Left ventricle myocardium superior (tissue), 1 donor: ENCODE measurements at regions not wholly inside any gene's neighbourhood (a gene's known extent, or its start where the extent isn't known, plus 50 kb on each side); places are given as distances from the start of the nearest gene placed in this dataset.
"Not testable (repeated sequence)": the region's sequence is repeated elsewhere in the genome, so short reads cannot be mapped to it uniquely, and the experiment has no call there.

ENCODE experiments used
- ATAC-seq: fragments of 200-7000 bp; cut with Tn5 transposase; one replicate; pipeline ENCODE4 v1.9.1; 2020; ENCODE audit warnings: mild to moderate bottlenecking, moderate library complexity
- DNase-seq: peaks from one replicate; pipeline ENCODE4 v3.0.0-alpha.2; 2020
- intact Hi-C: fragments of 100-400 bp; cut with micrococcal nuclease; formaldehyde crosslinking; loops from one replicate; pipeline ENCODE4 v1.11.0; 2022
- donor health status: DM: no; HTN: yes; CAD: no; lungs with severe emphysema.

DNA sequence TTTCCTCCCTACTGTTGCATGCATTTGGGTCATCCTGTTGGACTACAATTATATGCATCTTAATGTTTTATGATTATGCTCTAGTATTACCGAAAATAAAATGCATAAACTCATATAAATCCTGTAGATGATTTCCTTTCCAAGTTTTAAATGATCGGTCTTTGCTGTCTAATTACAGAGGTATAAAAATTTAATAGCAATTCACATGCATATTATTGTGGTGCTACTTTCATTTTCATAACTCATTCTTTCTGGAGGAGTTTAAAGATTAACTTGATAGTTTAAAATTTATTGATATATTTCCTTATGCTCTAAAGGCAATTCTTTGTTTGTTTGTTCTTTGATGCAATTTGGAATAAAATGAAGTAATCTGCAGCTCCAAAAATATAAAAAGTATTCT lies 1475.1 kb downstream of the MAT2B start:
- ATAC-seq (no peak), DNase-seq (no peak)
- intact Hi-C loops = no loop called here

DNA sequence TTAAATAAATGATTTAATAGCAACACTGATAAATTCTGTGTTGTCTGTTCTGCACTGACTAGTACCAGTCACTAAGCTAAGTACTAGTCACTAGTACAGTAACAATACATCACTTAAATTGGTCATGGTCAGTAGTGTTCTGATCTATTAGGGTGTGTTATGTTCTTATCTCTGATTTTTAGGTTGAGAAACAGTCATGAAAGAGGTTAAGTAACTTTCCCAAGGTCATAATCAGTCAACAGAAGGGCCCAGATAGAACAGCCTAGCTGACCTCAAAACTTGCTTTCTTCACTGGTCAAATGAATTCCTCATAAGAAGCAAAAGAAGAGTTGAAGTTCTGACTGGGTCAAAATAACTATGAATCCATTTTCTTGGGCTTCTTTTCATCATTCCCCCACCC lies 1492.7 kb downstream of the MAT2B start:
- intact Hi-C loops = no loop called here
- DNase-seq (no peak), ATAC-seq (no peak)

DNA sequence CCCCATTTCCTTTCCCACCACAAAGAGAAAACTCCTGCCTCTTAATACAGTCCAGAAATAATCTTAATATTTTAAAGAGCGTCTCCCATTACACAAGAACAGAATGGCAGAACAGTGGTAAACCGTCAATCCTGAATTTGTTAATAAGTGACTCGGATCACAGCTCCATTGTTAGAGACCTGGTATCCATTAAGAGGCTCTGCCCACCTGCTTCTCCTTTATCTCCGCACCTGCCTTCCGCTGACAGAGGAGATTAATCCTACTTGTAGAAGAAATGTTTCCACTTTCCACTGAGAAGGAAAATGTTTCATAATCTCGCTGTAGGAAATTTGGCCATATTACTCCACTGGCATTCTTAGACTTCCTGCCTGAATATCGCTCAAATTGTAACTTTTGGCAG lies 1493.2 kb downstream of the MAT2B start:
- ATAC-seq = no peak
- intact Hi-C loops = no loop called here

DNA sequence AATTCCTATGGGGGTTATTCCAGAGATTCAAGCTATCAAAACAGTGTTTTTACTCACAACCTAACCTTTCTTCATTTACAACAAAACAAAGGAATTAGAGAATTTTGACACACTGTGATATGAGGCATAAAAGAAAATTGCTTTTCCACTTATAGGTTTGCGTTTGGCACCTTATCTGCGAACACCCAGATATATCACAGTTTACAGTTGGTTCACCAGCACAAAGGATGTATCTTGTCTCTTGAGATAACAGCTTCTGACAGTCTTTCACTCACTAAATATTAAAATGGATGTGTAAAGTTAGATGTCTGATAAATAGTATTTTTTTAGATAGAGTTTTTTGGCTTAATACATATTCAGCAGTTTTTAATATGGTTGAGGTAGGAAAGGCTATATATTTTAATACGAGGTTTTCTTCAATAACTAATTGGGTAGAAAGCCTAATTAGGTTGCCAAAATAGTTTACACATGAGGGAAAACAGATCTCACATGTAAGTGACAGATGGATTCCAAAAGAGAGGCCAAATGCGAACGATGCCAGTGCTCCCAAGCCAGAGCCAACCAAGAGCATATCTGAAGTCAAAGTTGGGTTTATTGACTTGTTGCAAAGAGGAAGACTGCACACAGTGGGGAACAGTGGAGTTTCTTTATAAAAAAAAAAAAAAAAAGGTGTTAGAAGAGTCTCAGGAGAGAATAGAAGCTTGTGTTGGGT lies 1495.2 kb downstream of the MAT2B start:
- DNase-seq = no peak
- ATAC-seq = no peak
- intact Hi-C loops = no loop called here

More for the DNA sequence above, 1493.2 kb downstream of the MAT2B start:
- no peak for DNase-seq

DNA sequence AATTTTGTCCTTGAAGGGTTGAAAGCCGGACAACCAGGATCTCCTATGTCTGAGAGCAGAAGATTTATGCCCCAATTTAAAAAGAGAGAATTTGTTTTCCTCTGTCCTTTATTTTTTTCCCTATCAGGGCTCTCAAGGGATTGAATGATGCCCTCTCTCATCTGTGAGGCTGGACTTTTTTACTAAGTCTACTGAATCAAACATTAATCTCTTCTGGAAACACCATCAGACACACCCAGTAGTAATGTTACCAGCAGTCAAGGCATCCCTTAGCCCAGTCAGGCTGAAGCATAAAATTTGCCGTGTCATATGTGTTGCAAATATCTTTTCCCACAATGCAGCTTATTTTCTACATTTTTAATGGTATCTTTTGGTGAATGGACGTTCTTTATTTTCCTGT lies 1497.9 kb downstream of the MAT2B start:
- ATAC-seq (no peak), DNase-seq (no peak)
- intact Hi-C loops = no loop called here

DNA sequence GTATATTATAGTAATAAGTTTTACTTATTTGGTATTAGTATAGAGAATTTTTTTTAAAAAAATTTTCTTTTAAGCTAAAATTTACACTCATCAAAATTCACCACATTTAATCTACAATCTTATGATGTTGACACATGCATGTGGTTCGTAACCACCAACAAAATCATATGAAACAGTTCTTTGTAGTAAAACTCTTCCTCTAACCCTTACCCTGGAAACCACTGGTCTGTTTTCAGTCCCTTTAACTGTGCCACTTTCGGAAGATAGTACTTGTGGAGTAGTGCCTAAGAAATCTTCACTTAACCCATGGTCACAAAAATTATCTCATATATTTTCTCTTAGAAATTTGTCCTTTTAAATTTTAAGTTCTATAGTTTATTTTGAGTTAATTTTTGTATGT lies 1498.8 kb downstream of the MAT2B start:
- ATAC-seq (no peak), DNase-seq (no peak)
- intact Hi-C loops = no loop called here

DNA sequence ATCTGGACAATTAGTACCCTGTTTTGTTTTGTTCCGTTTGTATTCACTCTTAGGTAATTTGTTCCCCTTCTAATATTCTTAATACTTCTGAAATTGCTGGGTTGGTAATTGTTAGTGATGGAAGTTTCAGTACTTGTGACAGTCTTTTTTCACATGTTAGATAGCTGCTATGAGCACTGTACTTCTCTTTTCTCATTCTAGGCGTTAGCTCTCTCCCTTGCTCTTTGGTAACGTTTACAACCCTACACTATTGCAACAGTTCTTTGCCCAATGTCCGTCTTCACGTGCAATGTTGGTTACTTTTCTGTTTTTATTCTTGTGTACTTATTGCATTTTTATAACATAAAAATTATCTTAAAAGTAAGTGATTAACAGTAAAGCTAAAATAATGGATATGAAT lies 1509.0 kb downstream of the MAT2B start:
- intact Hi-C loops = no loop called here
- DNase-seq (no peak), ATAC-seq (no peak)

DNA sequence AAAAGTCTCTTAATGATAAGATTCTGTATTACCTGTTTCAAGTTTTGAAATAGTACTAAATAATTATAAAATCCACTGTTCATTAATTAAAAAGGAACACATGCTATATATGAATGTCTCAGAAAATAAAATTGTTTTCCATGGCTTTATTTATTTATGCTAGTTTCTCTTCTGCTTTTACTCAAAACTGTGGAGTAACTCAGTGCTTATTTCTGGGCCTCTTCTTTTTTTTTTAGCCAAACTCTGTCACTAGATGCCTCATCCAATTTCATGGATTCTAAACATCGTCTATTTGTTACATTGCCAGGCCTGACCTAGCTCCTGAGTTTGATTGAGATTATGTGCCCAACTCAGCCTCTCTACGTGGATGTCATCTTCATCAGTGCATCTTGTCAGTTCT lies 1509.7 kb downstream of the MAT2B start:
- intact Hi-C loops = no loop called here
- ATAC-seq = no peak
- no peak for DNase-seq

DNA sequence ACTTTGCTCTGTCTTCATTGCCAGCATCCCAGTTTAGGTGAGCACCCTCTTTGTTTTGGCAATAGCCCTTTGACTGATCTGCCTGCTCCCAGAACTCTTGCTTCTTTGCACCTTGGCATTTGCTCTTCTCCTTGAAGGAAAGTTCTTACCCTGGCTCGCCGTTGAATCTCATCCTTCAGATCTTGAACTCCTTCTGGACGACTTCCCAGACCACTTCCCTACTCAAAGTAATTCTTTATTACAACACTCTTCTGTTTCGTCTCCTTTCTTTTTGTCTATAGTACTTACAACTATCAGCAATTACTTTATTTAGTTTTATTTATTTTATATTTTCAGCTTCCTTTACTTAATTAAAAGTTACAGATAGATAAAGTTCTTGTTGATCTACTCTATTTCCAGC lies 1510.1 kb downstream of the MAT2B start:
- ATAC-seq (no peak), DNase-seq (no peak)
- intact Hi-C loops = no loop called here

DNA sequence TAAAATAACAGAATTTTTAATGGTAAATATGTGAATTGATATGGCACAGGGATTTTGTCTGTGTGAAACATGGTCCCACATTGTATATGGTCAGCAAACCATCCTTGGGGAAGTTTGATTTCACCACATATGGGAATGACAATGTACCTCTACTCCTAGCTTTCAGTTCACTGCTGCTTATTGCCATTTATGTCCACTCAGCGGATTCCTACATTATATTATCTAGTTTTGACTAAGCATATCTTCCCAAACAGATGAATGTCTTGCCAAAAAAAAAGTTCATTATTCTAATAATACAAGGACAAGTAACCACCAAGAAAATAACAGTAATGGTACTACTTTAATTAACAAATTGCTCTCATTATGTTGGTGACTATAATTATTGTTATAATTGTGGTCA lies 1521.6 kb downstream of the MAT2B start:
- no peak for DNase-seq
- ATAC-seq = no peak
- intact Hi-C loops = no loop called here

DNA sequence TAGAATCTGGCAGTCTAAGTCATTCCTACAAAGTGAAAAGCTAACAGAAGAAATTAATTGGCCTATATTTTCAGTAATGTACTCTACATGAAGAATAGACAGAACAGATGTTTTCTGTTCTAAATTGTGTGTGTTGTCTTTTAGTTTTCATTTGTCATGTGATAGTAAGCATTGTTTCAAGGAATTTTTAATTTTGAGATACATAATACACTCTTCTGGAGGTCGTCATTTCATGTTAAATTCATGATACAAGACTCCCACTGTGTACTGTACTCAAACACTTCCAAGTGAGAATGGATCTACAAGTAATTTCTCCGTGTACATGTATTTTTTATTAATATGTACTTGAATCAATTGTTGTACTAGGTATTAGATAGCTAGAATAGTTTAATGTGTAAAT lies 1522.9 kb downstream of the MAT2B start:
- ATAC-seq (no peak), DNase-seq (no peak)
- intact Hi-C loops = no loop called here

DNA sequence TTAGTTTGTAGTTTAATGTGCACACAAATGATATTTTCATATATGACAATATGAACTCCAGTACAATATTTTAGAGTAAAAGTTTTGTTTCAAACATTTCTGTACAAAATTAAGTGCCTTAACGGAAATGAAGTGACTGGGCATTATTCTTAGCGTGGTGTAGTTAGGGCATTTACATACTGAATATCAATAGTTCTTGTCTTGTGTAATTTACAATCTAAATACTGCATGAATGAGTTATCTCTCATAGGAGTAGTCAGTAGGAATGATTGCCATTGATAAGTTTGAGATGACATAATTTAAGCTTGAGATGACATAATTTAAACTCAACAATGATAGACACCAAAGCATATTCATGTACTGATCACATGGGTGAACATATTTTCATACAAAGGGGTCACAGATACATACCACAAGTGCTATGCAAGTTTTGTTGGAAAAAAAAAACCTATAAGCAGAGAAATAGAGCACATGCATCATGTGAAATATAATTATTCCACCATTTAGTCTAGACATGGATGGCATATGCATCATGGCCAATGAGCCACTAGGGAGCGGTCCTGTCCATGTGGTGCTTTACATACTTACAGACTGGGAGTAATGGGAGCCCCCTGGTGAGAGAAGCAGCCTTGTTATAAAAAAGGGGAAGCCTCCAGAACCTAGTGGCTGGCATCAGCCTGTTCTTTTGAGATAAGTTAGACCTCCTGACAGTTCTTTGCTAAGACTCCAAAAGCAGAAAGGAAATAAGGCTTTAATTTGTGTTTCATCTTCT lies 1523.9 kb downstream of the MAT2B start:
- no peak for ATAC-seq
- no peak for DNase-seq
- intact Hi-C loops = no loop called here

DNA sequence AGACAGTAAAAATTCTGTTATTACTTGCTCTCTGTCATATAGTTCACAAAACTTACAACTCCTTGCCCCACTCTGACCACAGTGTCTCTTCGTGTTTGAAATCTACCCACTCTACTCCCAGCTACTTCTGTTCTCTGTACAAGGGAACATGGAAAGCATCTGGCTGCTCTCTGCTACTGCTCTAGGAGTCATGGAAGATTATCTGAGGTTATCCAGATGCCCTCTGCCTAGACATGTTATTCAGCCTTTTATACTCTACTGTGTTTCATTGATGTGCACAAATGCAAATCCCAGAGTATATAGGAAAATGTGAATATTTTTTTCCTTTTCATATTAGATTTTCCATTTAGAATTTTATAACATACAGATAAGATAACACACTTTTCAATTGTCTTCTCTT lies 1525.6 kb downstream of the MAT2B start:
- ATAC-seq (no peak), DNase-seq (no peak)
- intact Hi-C loops = no loop called here

DNA sequence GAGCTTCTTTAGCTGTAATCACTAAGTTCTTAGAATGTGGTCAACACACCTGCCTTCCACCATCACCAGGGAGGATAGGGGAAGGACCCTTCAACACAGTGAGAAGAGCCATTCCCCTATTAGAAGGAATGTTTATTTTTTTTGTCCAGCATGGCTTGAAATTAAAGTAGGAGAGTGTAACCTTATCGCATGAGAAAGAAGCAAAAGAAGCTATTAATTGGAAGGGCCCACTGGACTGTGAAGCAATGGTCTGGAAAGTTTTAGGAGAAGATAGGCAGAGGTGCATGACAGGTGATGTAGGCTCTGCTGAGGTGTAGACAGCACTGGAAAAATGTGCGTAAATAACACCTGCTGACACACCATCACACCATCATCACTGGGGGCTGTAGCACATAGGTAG lies 1526.0 kb downstream of the MAT2B start:
- DNase-seq = no peak
- intact Hi-C loops = no loop called here
- ATAC-seq = no peak

DNA sequence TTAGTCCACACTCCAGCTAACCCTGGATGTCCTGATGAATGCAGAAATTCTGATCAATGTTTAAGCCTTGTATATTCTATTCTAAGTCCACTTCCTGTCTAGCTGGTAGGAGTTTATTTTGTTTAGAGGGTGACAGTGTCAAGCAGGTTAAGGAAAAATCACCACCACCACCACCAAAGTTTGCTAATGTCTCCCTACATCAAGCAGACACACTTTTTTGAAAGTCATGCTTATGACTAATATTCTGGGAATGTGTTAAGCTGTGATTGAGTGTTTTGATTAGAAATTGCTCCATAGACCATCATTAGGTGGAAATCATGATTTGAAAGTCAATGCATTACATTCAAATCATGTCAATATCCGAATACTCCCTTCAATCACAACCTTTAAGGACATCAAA lies 1530.1 kb downstream of the MAT2B start:
- DNase-seq (no peak), ATAC-seq (no peak)
- intact Hi-C loops = no loop called here

DNA sequence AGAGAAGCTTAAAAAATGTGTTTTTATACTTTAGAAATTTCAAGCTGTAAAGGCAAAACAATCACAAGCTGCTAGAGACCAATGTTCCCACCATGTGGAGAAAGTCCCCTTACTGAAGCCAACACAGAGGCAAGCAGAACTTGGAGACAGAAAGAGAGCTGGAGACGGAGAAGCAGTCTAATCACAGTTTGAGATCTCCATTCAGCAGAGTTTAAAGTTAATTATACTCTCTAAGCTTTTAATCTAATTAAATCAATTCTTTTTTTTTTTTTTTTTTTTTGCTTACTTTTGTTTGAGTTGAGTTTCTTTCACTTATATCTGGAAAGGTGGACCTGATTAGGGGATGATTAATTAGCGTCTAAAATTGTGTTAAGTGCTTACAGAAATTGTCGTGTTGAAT lies 1534.3 kb downstream of the MAT2B start:
- intact Hi-C loops = no loop called here
- no peak for ATAC-seq

DNA sequence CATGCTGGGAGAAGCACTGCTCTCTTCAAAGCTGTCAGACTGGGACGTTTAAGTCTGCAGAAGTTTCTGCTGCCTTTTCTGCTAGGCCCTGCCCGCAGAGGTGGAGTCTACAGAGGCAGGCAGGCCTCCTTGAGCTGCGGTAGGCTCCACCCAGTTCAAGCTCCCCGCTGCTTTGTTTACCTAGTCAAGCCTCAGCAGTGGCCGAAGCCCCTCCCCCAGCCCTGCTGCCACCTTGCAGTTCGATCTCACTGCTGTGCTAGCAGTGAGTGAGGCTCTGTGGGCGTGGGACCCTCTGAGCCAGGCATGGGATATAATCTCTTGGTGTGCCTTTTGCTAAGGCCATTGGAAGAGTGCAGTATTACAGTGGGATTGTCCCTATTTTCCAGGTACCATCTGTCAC lies 1540.5 kb downstream of the MAT2B start:
- DNase-seq, intact Hi-C loops, ATAC-seq: not testable (repeated sequence)

More for the DNA sequence above, 1534.3 kb downstream of the MAT2B start:
- no peak for DNase-seq

DNA sequence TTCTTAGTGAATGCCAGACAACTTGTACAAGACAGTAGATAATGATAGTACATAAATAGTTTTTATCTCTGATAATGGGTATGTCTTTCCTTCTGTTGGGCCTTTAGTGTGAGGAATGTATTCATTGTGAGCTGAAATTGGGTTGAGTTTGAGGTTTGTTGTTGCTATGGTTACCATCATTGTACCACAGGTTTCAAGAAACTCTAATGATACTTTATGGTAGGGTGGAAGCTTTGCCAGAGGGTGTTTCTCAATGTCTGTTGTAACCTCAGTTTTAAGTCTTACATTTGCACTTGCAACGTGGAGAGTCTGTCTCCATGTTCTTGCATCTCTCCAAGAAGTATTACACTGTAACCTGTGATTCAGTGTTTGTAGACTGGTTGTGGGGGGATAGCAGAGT lies 1550.1 kb downstream of the MAT2B start:
- no peak for DNase-seq
- no peak for ATAC-seq
- intact Hi-C loops = no loop called here

DNA sequence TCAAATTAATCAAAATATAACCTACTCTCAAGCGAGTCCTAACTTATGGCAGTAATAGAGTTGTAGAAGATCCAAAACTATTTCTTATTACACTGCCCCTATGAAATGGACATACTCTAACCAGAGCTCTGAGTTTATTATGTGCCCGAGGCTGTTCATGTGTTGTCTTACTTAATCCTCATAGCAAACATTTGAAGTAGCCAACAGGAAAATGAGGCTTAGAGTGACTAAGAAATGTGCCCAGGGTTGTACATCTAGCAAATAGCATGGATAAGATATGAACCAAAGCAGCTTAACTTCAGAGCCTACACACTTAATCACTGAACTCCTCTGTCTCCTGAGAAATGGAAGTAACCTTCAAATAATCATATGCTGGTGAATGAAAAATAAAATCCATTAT lies 1551.7 kb downstream of the MAT2B start:
- intact Hi-C loops = no loop called here
- DNase-seq (no peak), ATAC-seq (no peak)

DNA sequence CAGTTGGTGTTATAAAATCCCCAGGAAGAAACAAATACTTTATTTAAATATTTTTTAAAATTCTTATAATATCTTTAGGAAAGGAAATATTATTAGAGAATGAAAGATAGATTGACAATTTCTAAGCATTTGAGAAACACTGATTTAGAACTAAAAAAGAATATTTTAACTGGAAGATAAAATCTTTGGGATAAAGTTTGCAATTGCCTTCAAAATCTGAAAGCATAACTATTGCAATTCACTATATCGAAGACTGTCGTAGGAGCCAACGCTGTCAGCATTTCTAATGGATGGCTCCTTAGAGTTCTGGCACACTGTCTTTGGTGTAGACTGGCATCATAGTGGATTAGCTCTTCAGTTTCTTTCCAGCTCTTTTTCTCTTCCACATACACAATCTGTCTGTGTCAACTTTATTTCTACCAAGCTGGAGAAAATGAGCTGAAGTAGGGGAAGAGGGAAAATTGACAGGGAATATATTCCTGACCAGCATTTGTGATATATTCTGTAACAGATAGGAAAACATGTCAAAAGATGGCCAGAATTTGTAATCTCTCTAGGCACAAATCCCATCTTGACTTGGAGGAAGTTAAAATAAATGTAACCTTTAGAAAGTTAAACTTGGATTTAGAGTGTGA lies 1561.4 kb downstream of the MAT2B start:
- no peak for ATAC-seq
- intact Hi-C loops = no loop called here
- no peak for DNase-seq

DNA sequence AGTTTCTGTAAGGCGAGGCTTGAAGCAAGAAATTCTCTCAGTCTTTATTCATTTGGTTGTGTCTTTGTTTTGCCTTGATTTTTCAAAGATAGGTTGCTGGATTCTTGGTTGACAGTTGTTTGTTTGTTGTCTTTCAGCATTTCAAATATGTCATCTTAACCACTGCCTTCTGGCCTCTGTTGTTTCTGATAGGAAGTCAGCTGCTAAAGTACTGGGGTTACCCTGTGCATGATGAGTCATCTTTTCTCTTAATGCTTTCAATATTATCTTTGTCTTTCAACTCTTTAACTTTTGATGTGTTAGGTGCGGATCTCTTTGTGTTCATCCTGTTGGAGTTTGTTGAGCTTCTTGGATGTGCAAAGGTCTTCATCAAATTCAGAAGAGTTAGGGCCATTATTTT lies 1571.3 kb downstream of the MAT2B start:
- intact Hi-C loops = no loop called here
- no peak for DNase-seq
- ATAC-seq = no peak
